ENCODE measurements at regions not wholly inside any gene's neighbourhood (a gene's known extent, or its start where the extent isn't known, plus 50 kb on each side); places are given as distances from the start of the nearest gene placed in this dataset.

DNA sequence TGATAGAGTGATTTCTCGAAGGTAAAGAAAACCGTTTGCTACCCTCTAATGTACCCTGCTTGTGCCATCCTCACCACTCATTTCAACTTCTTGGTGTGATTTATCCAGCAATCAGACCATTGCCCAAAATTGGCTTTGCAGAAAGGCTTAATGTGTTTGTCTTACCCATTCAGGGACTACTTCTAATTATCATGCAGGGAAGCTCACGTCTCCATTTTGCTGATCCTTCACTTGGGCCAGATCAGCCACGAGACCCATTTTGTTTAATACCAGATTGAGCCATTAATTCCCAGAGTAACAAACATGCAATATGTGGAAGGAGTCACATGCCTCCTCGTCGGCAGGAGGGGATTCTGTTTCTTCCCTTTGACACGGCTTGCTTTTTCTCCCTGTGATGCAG, 51.1 kb upstream of the CRY1 start:
- no peak for TF ChIP-seq TARDBP (IDR thresholded peaks at IDR 0.05)
- no peak for TF ChIP-seq LEF1 (IDR thresholded peaks at IDR 0.05; ENCODE audit: borderline replicate concordance)
- no peak for TF ChIP-seq BHLHE40 (IDR thresholded peaks at IDR 0.05; ENCODE audit: borderline replicate concordance)
- TF ChIP-seq, protein P1, sequence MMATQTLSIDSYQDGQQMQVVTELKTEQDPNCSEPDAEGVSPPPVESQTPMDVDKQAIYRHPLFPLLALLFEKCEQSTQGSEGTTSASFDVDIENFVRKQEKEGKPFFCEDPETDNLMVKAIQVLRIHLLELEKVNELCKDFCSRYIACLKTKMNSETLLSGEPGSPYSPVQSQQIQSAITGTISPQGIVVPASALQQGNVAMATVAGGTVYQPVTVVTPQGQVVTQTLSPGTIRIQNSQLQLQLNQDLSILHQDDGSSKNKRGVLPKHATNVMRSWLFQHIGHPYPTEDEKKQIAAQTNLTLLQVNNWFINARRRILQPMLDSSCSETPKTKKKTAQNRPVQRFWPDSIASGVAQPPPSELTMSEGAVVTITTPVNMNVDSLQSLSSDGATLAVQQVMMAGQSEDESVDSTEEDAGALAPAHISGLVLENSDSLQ (IDR thresholded peaks at IDR 0.05), result no peak
- TF ChIP-seq FOXA1 (IDR thresholded peaks at IDR 0.05), result no peak
- TF ChIP-seq SUZ12 (IDR thresholded peaks at IDR 0.05), result no peak
- no peak for TF ChIP-seq ARNT (IDR thresholded peaks at IDR 0.05)
- no peak for TF ChIP-seq CTBP1 (IDR thresholded peaks at IDR 0.05; ENCODE audit: borderline replicate concordance)
- no peak for TF ChIP-seq SP1 (IDR thresholded peaks at IDR 0.05)
- no peak for TF ChIP-seq L3MBTL2 (conservative IDR thresholded peaks at IDR 0.05)
- TF ChIP-seq FOXK2 (IDR thresholded peaks at IDR 0.05), result no peak
- no peak for TF ChIP-seq ELF4 (IDR thresholded peaks at IDR 0.05)
- ChIA-PET POLR2A (no interaction called here), CTCF (interaction anchor here (1.2 kb wide), 1 partner anchor 13 kb away, joined by 5 read pairs; no protein-coding TSS in a partner anchor)
- DNase-seq (ENCODE audit: extremely low spot score), result no peak

DNA sequence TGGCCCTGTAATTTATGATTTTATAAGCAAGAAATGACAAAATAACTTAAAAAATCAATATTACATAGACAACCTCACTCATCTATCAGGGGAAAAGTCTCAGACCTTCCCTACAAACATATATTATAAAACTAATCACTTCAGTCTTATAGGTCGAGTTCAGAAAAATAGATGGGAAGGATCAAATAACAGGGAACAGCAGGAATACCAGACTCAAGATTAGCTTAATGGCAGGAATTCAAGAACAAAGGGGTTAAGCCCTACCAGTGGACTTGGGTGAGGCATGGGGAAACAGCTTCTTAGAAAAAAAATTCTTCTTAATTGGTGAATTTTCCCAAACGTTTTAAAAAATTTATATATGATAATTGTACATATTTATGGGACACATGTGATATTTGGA, 51.6 kb upstream of the CRY1 start:
- no peak for TF ChIP-seq ARNT (IDR thresholded peaks at IDR 0.05)
- TF ChIP-seq, protein P1 (IDR thresholded peaks at IDR 0.05), result no peak
- TF ChIP-seq NFRKB (IDR thresholded peaks at IDR 0.05), result no peak
- no peak for TF ChIP-seq FOXK2 (IDR thresholded peaks at IDR 0.05)
- no peak for TF ChIP-seq CTBP1 (IDR thresholded peaks at IDR 0.05; ENCODE audit: borderline replicate concordance)
- TF ChIP-seq SP1 (IDR thresholded peaks at IDR 0.05), result no peak
- TF ChIP-seq FOXA1 (IDR thresholded peaks at IDR 0.05), result no peak
- no peak for TF ChIP-seq HDGF (IDR thresholded peaks at IDR 0.05; ENCODE audit: borderline replicate concordance)
- no peak for TF ChIP-seq L3MBTL2 (conservative IDR thresholded peaks at IDR 0.05)
- no peak for TF ChIP-seq BHLHE40 (IDR thresholded peaks at IDR 0.05; ENCODE audit: borderline replicate concordance)
- no peak for TF ChIP-seq FOXM1 (IDR thresholded peaks at IDR 0.05; ENCODE audit: borderline replicate concordance)
- no peak for TF ChIP-seq ELF4 (IDR thresholded peaks at IDR 0.05)
- no peak for TF ChIP-seq ZNF384 (IDR thresholded peaks at IDR 0.05)
- no peak for TF ChIP-seq SUZ12 (IDR thresholded peaks at IDR 0.05)
- no peak for TF ChIP-seq TARDBP (IDR thresholded peaks at IDR 0.05)
- no peak for TF ChIP-seq LEF1 (IDR thresholded peaks at IDR 0.05; ENCODE audit: borderline replicate concordance)
- ChIA-PET CTCF (no interaction called here), POLR2A (no interaction called here)
- no peak for DNase-seq (ENCODE audit: extremely low spot score)

DNA sequence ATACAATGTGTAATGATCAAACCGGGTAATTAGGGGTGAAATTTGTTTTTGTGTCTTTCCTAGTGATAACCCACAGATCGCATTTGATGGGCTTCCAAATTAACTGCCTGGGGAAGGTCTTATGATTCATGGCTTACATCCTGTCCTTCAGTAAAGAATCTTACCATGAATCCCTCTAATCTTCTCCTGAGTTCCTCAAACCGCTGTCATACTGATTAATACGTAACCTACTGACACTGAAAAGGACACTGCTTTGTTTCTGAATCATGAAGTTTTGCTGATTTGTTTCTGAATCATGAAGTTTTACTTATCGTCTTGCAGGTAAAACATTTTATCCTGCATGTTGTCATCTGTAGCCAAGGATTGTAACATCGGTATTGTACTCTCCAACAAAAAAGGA, 52.0 kb upstream of the CRY1 start:
- no peak for TF ChIP-seq CTBP1 (IDR thresholded peaks at IDR 0.05; ENCODE audit: borderline replicate concordance)
- TF ChIP-seq L3MBTL2 (conservative IDR thresholded peaks at IDR 0.05), result no peak
- TF ChIP-seq FOXM1 (IDR thresholded peaks at IDR 0.05; ENCODE audit: borderline replicate concordance), result no peak
- no peak for TF ChIP-seq FOXK2 (IDR thresholded peaks at IDR 0.05)
- TF ChIP-seq SUZ12 (IDR thresholded peaks at IDR 0.05), result no peak
- no peak for TF ChIP-seq ARNT (IDR thresholded peaks at IDR 0.05)
- TF ChIP-seq SP1 (IDR thresholded peaks at IDR 0.05), result no peak
- TF ChIP-seq LEF1 (IDR thresholded peaks at IDR 0.05; ENCODE audit: borderline replicate concordance), result no peak
- TF ChIP-seq FOXA1 (IDR thresholded peaks at IDR 0.05), result no peak
- TF ChIP-seq HDGF (IDR thresholded peaks at IDR 0.05; ENCODE audit: borderline replicate concordance), result no peak
- CTCF ChIA-PET, result no interaction called here
- POLR2A ChIA-PET, result no interaction called here
- DNase-seq (ENCODE audit: extremely low spot score), result no peak

DNA sequence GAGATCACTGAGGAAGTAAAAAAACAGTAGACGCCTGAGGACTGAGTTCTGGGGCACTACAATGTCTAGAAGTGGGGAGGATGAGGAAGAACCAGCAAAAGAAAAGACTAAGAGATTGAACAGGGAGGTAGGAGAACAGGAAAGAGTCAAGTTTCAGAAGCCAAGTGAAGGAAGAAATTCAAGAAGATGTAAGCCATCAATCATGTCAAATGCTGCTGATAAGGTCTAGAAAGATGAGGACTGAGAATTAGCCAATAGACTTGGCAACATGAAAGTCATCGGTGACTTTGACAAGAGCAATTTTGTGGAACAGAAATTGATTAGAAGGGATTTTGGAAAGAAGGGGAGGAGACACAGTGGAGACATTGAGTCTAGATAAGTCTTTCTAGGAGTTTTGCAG, 54.8 kb upstream of the CRY1 start:
- CTCF ChIA-PET, result no interaction called here
- TF ChIP-seq ZNF384 (IDR thresholded peaks at IDR 0.05) (no peak), SUZ12 (IDR thresholded peaks at IDR 0.05) (no peak), SP1 (IDR thresholded peaks at IDR 0.05) (no peak)
- TF ChIP-seq, protein P1 (IDR thresholded peaks at IDR 0.05), result peak; percentile 67; the same call in 1 of the 2 replicates
- no peak for DNase-seq (ENCODE audit: extremely low spot score)
- POLR2A ChIA-PET, result no interaction called here

DNA sequence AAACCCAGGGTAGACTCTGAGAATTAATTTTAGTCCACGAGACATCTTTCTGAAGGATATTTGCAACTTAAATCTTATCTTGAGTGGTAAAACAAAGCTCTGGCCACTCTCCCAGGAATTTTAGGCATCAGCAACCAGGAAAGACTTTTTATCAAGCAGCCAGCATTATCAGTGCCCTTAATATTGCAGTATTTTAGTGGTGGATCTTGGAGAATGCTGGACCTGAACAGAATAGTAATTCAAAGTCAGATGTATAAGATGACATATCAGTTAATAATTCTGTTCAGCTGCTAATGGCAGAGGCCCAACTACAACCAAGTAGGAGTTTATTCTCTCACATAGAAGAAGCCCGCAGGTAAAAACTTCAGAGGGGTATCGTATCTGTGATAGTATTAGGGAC, 59.0 kb upstream of the CRY1 start:
- no peak for DNase-seq (ENCODE audit: extremely low spot score)
- no peak for TF ChIP-seq SUZ12 (IDR thresholded peaks at IDR 0.05)
- TF ChIP-seq BHLHE40 (IDR thresholded peaks at IDR 0.05; ENCODE audit: borderline replicate concordance), result no peak
- TF ChIP-seq HDGF (IDR thresholded peaks at IDR 0.05; ENCODE audit: borderline replicate concordance), result no peak
- no peak for TF ChIP-seq FOXM1 (IDR thresholded peaks at IDR 0.05; ENCODE audit: borderline replicate concordance)
- no peak for TF ChIP-seq NFRKB (IDR thresholded peaks at IDR 0.05)
- TF ChIP-seq ZNF384 (IDR thresholded peaks at IDR 0.05), result no peak
- TF ChIP-seq ARNT (IDR thresholded peaks at IDR 0.05), result no peak
- no peak for TF ChIP-seq LEF1 (IDR thresholded peaks at IDR 0.05; ENCODE audit: borderline replicate concordance)
- TF ChIP-seq L3MBTL2 (conservative IDR thresholded peaks at IDR 0.05), result no peak
- TF ChIP-seq CTBP1 (IDR thresholded peaks at IDR 0.05; ENCODE audit: borderline replicate concordance), result no peak
- TF ChIP-seq ELF4 (IDR thresholded peaks at IDR 0.05), result no peak
- no peak for TF ChIP-seq FOXK2 (IDR thresholded peaks at IDR 0.05)
- no peak for TF ChIP-seq TARDBP (IDR thresholded peaks at IDR 0.05)
- TF ChIP-seq, protein P1 (IDR thresholded peaks at IDR 0.05), result no peak
- TF ChIP-seq SP1 (IDR thresholded peaks at IDR 0.05), result no peak
- ChIA-PET CTCF (no interaction called here), POLR2A (no interaction called here)

DNA sequence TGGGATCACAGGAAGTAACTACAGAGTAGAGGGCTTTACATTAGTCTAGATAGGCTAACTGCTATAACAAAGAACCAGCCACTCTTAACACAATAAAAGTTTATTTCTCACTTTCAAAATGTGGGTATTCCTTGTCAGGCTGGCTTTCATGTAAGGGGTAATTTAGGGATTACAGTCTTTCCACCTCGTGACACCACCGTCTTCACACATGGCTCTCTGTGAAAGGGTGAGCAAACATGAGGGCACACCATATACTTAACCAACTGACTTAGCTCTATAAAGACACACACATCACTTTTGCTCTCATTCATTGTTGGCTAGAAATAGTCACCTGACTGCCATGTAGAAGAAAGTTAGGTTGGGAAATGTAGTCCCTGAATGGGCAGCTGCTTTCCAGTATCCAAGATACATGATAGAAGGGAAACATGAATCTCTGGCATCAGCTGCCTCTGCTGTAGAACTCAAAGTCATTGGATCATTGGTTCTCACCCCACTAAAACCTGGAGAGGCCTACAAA, 66.1 kb upstream of the CRY1 start:
- ChIA-PET CTCF (no interaction called here), POLR2A (no interaction called here)
- TF ChIP-seq, protein P1 (IDR thresholded peaks at IDR 0.05), result no peak
- no peak for TF ChIP-seq CTBP1 (IDR thresholded peaks at IDR 0.05; ENCODE audit: borderline replicate concordance)
- no peak for TF ChIP-seq FOXK2 (IDR thresholded peaks at IDR 0.05)
- no peak for TF ChIP-seq ELF4 (IDR thresholded peaks at IDR 0.05)
- no peak for TF ChIP-seq HDGF (IDR thresholded peaks at IDR 0.05; ENCODE audit: borderline replicate concordance)
- TF ChIP-seq FOXA1 (IDR thresholded peaks at IDR 0.05), result no peak
- DNase-seq (ENCODE audit: extremely low spot score), result no peak
